CD4-positive, alpha-beta T cell (primary cell): ENCODE measurements at regions not wholly inside any gene's neighbourhood (a gene's known extent, or its start where the extent isn't known, plus 50 kb on each side); places are given as distances from the start of the nearest gene placed in this dataset.

Experiments
- ATAC-seq: fragments of 200-7000 bp; cut with Tn5 transposase; one replicate; pipeline ENCODE4 v1.10.0; 2022; ENCODE audit warnings: mild to moderate bottlenecking; ENCODE audit not compliant: poor library complexity
- CTCF ChIA-PET: fragments of 350-600 bp; sonication (Branson Sonifier 250); formaldehyde crosslinking; loops from one replicate; lab custom pipeline; 2021; ENCODE audit warnings: antibody characterized with exemption, inconsistent platforms; lab: Charles Lee
- POLR2A ChIA-PET: fragments of 350-600 bp; sonication (Branson Sonifier 250); formaldehyde crosslinking; loops from one replicate; lab custom pipeline; 2021; ENCODE audit warnings: antibody characterized with exemption, inconsistent platforms; lab: Charles Lee
- DNase-seq, 14 experiments: peaks; one replicate each; pipeline ENCODE4 v3.0.0-alpha.2; 2013 to 2020; ENCODE audit warnings: mixed read lengths in 2 of 14
- H3K27ac ChIP-seq, 2 donors: one replicate each; pipeline versions ENCODE4 v1.5.1 to v1.7.0; 2013; ENCODE audit warnings: low read length in 2 of 2, low read depth in 1 of 2, mild to moderate bottlenecking in 1 of 2
- H3K27me3 ChIP-seq, 2 experiments: 1 replicate in 1 of 2; 2 replicates in 1 of 2; pipeline versions ENCODE4 v1.6.1 to v1.7.0; 2013; ENCODE audit warnings: low read length in 2 of 2, control low read depth in 1 of 2, mild to moderate bottlenecking in 1 of 2, moderate library complexity in 1 of 2; ENCODE audit not compliant: insufficient read depth in 2 of 2, control insufficient read depth in 1 of 2
- H3K36me3 ChIP-seq: one replicate; pipeline ENCODE4 v1.6.1; 2013; ENCODE audit warnings: low read length, control low read depth; ENCODE audit not compliant: insufficient read depth
- H3K4me1 ChIP-seq: one replicate; pipeline ENCODE4 v1.6.1; 2013; ENCODE audit warnings: low read length, control low read depth; ENCODE audit not compliant: insufficient read depth
- H3K4me3 ChIP-seq: one replicate; pipeline ENCODE4 v1.5.1; 2013; ENCODE audit warnings: mild to moderate bottlenecking, low read length, moderate library complexity
- H3K9me3 ChIP-seq, 2 experiments: 1 replicate in 1 of 2; 2 replicates in 1 of 2; pipeline versions ENCODE4 v1.6.1 to v1.7.0; 2013; ENCODE audit warnings: low read length in 2 of 2, mild to moderate bottlenecking in 2 of 2, control low read depth in 1 of 2, moderate library complexity in 1 of 2; ENCODE audit not compliant: control insufficient read depth in 1 of 2, insufficient read depth in 1 of 2
- H3K27ac Mint-ChIP-seq: one replicate; pipeline ENCODE4 v1.8.0; 2020; ENCODE audit warnings: mixed read lengths
- H3K27me3 Mint-ChIP-seq: one replicate; pipeline ENCODE4 v1.8.0; 2021; ENCODE audit warnings: mixed read lengths
- H3K36me3 Mint-ChIP-seq: one replicate; pipeline ENCODE4 v1.8.0; 2021; ENCODE audit warnings: low read depth, mixed read lengths
- H3K4me1 Mint-ChIP-seq: one replicate; pipeline ENCODE4 v1.8.0; 2021; ENCODE audit warnings: low read depth, mixed read lengths
- H3K4me3 Mint-ChIP-seq: one replicate; pipeline ENCODE4 v1.8.0; 2020; ENCODE audit warnings: mild to moderate bottlenecking, mixed read lengths
- H3K9me3 Mint-ChIP-seq: one replicate; pipeline ENCODE4 v1.8.0; 2020; ENCODE audit warnings: mixed read lengths
- intact Hi-C, 2 experiments: fragments of 100-400 bp; cut with DNase I in 1 of 2; cut with micrococcal nuclease in 1 of 2; formaldehyde crosslinking; loops; one replicate each; pipeline versions ENCODE4 v1.15.1 to v1.9.0; 2023 to 2025; cut with DNase I, micrococcal nuclease
- TF ChIP-seq, protein P1 (sequence below): fragments of 200-600 bp; IDR thresholded peaks from one replicate; pipeline ENCODE4 v1.8.0; 2022; ENCODE audit warnings: antibody characterized with exemption, mild to moderate bottlenecking

DNA sequence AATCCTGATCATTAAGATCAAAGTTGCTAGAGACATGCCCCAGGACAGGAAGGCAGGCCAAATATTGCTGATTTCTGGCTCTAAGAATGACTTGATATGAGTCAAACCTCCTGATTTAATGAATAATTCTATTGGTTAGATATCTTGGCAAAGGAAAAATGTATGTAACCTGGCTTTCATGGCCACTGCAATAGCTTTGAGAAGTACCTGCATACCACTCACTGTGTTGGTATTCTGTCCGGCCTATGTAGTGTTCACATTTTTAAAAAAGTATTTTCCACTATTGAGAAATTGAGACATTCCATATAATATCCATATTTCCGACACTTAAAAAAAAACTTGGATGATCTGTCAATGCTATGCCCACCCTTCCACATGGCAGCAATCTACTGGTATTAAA, 283.1 kb upstream of the SOX5 start:
- no peak overlapping the region for H3K4me3 ChIP-seq
- H3K27ac ChIP-seq = no peak overlapping the region
- intact Hi-C loops = no loop called here
- Mint-ChIP-seq H3K4me1 (no peaks in the 10 kb centered on the region), H3K4me3 (no peak overlapping the region), H3K27ac (no peak overlapping the region), H3K36me3 (no peaks in the 10 kb centered on the region), H3K27me3 (no peaks in the 10 kb centered on the region), H3K9me3 (peaks cover 5% of the 10 kb centered on the region)
- POLR2A ChIA-PET = no interaction called here
- ATAC-seq (no peak), DNase-seq (no peak)
- H3K4me1 ChIP-seq = no peaks in the 10 kb centered on the region
- TF ChIP-seq, protein P1, sequence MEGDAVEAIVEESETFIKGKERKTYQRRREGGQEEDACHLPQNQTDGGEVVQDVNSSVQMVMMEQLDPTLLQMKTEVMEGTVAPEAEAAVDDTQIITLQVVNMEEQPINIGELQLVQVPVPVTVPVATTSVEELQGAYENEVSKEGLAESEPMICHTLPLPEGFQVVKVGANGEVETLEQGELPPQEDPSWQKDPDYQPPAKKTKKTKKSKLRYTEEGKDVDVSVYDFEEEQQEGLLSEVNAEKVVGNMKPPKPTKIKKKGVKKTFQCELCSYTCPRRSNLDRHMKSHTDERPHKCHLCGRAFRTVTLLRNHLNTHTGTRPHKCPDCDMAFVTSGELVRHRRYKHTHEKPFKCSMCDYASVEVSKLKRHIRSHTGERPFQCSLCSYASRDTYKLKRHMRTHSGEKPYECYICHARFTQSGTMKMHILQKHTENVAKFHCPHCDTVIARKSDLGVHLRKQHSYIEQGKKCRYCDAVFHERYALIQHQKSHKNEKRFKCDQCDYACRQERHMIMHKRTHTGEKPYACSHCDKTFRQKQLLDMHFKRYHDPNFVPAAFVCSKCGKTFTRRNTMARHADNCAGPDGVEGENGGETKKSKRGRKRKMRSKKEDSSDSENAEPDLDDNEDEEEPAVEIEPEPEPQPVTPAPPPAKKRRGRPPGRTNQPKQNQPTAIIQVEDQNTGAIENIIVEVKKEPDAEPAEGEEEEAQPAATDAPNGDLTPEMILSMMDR = no peak
- H3K27me3 ChIP-seq = no peaks in the 10 kb centered on the region
- H3K9me3 ChIP-seq = peaks cover 0 to 9% of the 10 kb centered on the region in 2 experiments
- no peaks in the 10 kb centered on the region for H3K36me3 ChIP-seq
- CTCF ChIA-PET = no interaction called here

GRCh38 chr12:24231298-24231697, 281.8 kb upstream of the SOX5 start:
- Mint-ChIP-seq H3K27me3 (no peaks in the 10 kb centered on the region), H3K4me3 (no peak overlapping the region)
- ATAC-seq = no peak

DNA sequence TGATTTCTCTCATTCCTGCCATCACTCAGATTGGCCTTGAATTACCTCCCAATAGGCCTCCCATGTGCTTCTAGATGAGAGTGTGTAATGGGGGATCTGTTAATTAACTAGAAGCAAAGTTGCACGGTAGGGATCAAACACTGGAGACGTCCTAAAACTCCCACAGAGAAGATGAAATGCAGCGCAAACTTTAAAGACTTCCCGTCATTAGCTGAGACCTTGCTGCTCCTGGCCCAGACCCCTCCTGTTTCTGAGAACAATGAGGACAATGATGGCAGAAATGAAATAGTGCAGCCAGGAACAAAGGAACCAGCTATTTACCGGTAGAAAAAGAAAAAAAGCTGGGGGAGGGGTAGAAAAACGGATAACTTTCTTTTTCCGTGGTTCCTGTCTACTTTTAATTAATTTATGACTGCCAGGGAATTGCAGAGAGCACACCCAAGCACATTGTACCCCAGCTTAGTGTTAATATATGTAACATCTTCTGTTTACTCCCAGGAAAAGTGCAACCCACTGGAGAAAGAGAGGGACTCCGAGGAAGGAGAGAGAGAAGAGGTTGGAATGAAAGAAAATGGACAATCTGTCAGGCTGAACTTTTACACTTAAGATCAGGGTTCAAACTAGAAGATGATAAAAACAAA, 280.7 kb upstream of the SOX5 start:
- Mint-ChIP-seq H3K4me1 (no peaks in the 10 kb centered on the region), H3K9me3 (peaks cover 5% of the 10 kb centered on the region), H3K4me3 (no peak overlapping the region), H3K27me3 (no peaks in the 10 kb centered on the region), H3K27ac (no peak overlapping the region), H3K36me3 (no peaks in the 10 kb centered on the region)
- peaks cover 0 to 6% of the 10 kb centered on the region in 2 experiments for H3K9me3 ChIP-seq
- CTCF ChIA-PET = no interaction called here
- no peak overlapping the region for H3K27ac ChIP-seq
- TF ChIP-seq, protein P1 = no peak
- DNase-seq = no peak
- ATAC-seq = no peak
- intact Hi-C loops = no loop called here
- no peaks in the 10 kb centered on the region for H3K4me1 ChIP-seq
- no peaks in the 10 kb centered on the region for H3K36me3 ChIP-seq
- H3K27me3 ChIP-seq = no peaks in the 10 kb centered on the region
- H3K4me3 ChIP-seq = no peak overlapping the region
- POLR2A ChIA-PET = no interaction called here

More at GRCh38 chr12:24231298-24231697, 281.8 kb upstream of the SOX5 start:
- Histone ChIP-seq H3K4me1 (no peaks in the 10 kb centered on the region), H3K27ac (no peak overlapping the region), H3K4me3 (no peak overlapping the region), H3K36me3 (no peaks in the 10 kb centered on the region), H3K9me3 (peaks cover 0 to 9% of the 10 kb centered on the region in 2 experiments), H3K27me3 (no peaks in the 10 kb centered on the region)
- intact Hi-C loops = no loop called here
- no peak for DNase-seq
- CTCF ChIA-PET = no interaction called here
- POLR2A ChIA-PET = no interaction called here
- H3K36me3 Mint-ChIP-seq = no peaks in the 10 kb centered on the region
- no peaks in the 10 kb centered on the region for H3K4me1 Mint-ChIP-seq
- no peak overlapping the region for H3K27ac Mint-ChIP-seq
- TF ChIP-seq, protein P1 = no peak
- peaks cover 5% of the 10 kb centered on the region for H3K9me3 Mint-ChIP-seq
